Coronary artery (tissue), 2 donors: ENCODE measurements at regions not wholly inside any gene's neighbourhood (a gene's known extent, or its start where the extent isn't known, plus 50 kb on each side); places are given as distances from the start of the nearest gene placed in this dataset.
"Not testable (repeated sequence)": the region's sequence is repeated elsewhere in the genome, so short reads cannot be mapped to it uniquely, and the experiment has no call there.

Source experiments
- DNase-seq: peaks from one replicate; pipeline ENCODE4 v3.0.0-alpha.2; 2017; ENCODE audit warnings: low spot score
- H3K27ac ChIP-seq, 2 donors: fragments of 200-600 bp; sonication (generic); one replicate each; pipeline ENCODE4 v1.5.1; 2016 to 2019
- H3K4me3 ChIP-seq: fragments of 200-600 bp; sonication (generic); 2 replicates; pipeline ENCODE4 v1.5.1; 2016; ENCODE audit warnings: mild to moderate bottlenecking, moderate library complexity
- TF ChIP-seq, protein P1 (sequence below): fragments of 200-600 bp; sonication (generic); IDR thresholded peaks from one replicate; pipeline ENCODE4 v1.5.1; 2019; ENCODE audit warnings: antibody characterized with exemption

DNA sequence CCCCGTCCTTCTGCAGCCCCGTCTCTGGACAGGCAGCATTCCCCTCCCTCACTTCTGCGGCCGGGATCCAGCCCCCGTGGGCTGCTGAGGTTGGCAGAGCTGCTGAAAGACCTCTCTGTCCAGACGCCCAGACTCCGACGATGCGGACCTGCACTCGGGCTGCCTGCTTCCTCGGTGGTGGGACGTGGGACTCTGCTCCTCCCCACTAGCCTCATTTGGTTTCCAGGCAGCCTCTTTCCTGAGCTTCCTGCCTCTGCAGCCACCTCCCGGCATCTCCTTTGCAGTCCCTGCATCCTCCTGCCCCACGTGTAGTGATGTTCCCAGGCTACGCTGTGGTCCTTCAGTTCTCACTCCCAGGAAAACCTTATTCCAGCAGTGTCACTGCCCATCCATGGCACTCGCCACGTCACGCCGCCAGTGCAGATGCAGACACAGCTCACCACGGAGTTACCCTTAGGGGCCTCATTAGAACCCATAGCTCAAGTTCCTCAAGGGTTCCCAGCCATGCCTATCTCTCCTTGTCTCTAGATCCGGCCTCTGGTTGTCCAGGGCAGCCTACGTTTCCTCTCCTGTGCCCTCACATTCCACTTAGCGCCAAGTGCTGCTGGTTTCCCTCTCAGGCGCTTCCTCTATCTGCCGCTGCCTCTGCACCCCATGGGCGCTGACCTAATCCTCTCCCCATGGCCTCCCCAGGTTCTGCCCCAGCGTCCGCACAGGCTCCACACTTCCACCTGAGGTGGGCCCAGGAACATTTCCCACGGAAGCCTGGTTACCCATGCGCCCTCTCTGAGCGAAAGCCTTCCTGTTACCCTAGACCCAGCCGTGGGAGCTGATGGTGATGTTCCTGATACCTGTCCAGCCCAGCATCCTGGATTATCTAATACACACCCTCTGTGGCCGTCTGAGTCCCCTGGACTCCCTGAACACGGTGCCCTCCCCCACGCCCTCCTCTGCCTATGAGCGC lies 318.3 kb upstream of the MYT1L start:
- no peak overlapping the region for H3K27ac ChIP-seq
- TF ChIP-seq, protein P1, sequence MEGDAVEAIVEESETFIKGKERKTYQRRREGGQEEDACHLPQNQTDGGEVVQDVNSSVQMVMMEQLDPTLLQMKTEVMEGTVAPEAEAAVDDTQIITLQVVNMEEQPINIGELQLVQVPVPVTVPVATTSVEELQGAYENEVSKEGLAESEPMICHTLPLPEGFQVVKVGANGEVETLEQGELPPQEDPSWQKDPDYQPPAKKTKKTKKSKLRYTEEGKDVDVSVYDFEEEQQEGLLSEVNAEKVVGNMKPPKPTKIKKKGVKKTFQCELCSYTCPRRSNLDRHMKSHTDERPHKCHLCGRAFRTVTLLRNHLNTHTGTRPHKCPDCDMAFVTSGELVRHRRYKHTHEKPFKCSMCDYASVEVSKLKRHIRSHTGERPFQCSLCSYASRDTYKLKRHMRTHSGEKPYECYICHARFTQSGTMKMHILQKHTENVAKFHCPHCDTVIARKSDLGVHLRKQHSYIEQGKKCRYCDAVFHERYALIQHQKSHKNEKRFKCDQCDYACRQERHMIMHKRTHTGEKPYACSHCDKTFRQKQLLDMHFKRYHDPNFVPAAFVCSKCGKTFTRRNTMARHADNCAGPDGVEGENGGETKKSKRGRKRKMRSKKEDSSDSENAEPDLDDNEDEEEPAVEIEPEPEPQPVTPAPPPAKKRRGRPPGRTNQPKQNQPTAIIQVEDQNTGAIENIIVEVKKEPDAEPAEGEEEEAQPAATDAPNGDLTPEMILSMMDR: no peak
- H3K4me3 ChIP-seq: no peak overlapping the region
- no peak for DNase-seq

DNA sequence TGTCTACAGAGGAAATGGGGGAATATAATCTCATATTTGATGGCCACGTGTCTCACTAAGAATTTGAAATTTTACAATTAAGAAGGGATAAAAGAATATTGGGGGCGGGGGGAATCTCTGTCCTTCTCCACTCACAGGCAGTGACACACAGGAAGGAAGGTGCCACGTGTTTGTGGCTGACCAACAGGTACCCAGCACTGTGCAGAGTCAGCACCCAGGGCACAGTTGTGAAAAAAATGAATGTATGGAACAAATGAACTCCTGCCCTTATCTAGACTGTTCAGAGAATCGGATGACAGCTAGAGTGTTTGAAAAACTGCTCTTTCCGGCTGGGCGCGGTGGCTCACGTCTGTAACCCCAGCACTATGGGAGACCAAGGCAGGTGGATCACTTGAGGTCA lies 317.0 kb upstream of the MYT1L start:
- TF ChIP-seq, protein P1: no peak
- Histone ChIP-seq H3K4me3 (no peak overlapping the region), H3K27ac (no peak overlapping the region)
- DNase-seq: no peak

DNA sequence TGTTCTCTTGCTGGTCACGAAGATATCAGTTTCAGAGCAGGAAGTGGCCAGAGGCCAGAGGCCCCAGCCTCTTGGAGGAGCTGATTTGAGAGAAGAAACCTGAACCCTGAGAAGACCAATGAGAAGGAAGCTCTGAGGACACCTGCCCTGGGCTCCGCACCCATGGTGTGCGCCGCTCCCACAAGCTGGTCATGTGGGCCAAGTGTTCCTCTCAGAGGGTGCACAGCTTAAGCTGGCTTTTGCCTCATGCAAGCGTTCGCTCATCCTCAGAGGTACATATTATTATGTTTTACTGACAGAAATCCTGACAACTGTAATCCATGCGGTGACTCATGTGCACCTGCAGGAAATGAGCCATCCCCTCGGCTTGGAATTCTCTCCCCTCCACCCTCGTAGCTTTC lies 316.1 kb upstream of the MYT1L start:
- no peak for DNase-seq
- H3K4me3 ChIP-seq: no peak overlapping the region
- no peak overlapping the region for H3K27ac ChIP-seq
- TF ChIP-seq, protein P1: no peak

DNA sequence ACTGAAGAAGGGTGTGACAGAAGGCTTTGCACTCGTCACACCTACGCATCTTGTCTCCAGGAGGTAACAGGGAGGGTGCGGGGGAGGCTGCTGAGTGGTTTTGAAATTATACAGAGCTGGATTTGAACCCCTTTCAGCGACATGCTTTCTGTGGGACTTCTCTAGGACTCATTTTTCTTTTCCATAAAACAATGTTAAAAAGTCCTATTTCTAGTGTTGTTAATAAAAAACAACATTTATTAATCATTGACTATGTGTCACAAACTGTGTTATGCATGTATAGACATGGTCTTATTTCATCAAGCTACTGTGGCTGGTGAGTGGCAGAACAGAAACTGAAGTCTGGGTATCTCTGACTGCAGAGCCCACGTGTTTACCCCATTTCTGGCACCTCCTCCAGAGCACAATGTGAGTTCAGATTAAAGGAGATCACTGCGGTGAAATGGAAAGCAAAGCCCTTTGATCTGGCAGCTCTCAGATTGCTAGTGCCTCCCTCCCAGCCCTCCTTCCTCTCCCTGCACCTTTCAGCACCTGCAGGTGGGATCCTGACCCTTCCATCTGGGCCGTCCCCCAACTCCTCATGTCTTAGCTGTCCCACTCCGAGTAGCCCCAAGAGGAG lies 315.5 kb upstream of the MYT1L start:
- no peak for DNase-seq
- H3K4me3 ChIP-seq: no peak overlapping the region
- TF ChIP-seq, protein P1: no peak
- no peak overlapping the region for H3K27ac ChIP-seq

DNA sequence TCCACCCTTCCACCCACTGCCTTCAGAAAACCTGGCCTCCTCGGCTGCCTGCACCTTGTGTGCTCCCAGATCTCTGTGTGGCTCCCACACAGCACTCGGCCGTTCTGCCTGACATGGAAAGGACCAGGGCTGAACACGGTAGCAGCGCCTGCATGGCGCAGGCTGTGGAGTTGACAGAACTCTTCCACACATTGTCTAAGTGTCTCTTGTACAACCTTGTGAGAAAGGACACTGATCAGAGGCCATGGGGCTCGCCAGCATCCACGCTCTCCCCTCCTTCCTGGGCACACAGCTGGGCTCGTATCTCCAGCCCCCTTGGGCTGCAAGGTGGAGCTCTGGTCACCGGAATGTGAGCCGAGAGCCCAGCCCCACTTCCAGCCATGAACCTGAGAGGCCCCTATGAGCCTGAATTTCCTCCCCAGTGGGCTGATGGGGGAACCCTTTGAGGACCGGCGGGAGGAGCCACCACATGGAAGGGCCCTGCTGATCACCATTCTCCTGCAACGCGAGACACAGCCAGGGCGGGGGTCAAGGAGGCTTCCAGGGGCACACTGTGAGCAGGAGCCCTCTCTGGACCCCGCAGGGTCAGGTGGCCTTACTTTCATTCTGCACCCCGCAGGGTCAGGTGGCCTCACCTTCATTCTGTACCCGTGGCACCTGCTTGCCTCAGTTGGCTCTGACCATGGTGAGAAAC lies 314.2 kb upstream of the MYT1L start:
- TF ChIP-seq, protein P1: no peak
- Histone ChIP-seq H3K4me3 (no peak overlapping the region), H3K27ac (no peak overlapping the region)
- no peak for DNase-seq

DNA sequence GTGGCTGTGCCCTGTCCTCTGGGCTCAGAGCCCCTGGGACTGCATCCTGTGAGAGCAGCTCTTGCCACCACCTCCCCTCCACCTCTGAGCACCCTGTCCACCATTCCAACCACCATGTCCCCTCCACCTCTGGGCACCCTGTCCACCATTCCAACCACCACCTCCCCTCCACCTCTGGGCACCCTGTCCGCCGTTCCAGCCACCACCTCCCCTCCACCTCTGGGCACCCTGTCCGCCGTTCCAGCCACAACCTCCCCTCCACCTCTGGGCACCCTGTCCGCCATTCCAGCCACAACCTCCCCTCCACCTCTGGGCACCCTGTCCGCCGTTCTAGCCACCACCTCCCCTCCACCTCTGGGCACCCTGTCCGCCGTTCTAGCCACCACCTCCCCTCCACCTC lies 313.7 kb upstream of the MYT1L start:
- not testable (repeated sequence) for DNase-seq, H3K27ac ChIP-seq, H3K4me3 ChIP-seq

DNA sequence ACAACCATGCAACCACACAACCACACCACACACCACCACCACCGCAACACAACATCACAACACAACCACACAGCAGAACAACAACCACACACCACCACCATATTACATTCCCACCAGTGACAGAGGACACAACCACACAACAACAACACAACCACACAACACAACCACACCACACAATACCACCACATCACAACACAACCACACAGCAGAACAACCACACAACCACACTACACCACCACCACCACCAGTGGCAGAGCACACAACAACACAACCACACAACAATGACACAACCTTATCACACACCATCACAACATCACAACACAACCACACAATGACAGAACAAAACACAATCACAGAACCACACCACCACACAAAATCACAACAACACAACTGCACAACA lies 313.0 kb upstream of the MYT1L start:
- no peak overlapping the region for H3K27ac ChIP-seq
- no peak overlapping the region for H3K4me3 ChIP-seq
- TF ChIP-seq, protein P1: no peak
- no peak for DNase-seq
